Stimulated activated CD4-positive, alpha-beta T cell treated with anti-CD3 and anti-CD28 coated beads, Interleukin-4, amount 100 ng/mL, for 1 hour (primary cell): ENCODE measurements at regions not wholly inside any gene's neighbourhood (a gene's known extent, or its start where the extent isn't known, plus 50 kb on each side); places are given as distances from the start of the nearest gene placed in this dataset.

Experiments used
- DNase-seq: peaks from one replicate; pipeline ENCODE4 v3.0.0-alpha.2; 2020

DNA sequence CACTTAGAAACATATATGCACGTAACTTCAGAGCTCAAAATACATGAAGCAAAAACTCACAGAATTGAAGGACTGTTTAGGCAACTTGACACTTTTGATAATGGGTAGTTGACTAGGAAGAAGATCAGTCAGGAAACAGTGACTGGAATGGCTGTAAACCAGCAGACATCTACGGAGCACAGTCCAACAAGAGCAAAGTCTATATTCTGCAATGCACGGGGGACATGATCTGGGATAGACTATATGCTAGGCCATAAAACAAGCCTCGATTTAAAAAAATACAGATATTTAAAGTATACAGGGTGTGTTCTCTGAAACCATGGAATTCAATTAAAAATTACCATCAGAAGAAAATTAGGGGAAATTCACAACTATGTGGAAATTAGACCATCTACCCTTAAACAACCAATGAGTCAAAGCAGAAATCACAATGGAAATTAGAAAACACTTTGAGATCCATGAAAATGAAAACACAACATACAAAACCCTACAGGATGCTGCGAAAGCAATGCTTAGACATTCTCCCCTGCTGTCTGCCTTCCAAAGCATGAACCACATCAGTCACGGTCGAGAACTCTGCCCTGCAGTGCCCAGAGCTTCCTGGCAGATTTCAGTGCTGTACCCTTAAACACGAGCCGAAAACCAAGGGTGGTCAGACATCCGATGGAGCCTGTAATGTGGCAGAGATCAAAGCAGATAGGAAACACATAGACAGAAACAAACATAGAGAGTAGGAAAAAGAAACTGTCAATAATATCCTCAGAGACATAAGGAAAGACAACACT lies 651.9 kb upstream of the HS6ST1 start:
- no peak for DNase-seq

DNA sequence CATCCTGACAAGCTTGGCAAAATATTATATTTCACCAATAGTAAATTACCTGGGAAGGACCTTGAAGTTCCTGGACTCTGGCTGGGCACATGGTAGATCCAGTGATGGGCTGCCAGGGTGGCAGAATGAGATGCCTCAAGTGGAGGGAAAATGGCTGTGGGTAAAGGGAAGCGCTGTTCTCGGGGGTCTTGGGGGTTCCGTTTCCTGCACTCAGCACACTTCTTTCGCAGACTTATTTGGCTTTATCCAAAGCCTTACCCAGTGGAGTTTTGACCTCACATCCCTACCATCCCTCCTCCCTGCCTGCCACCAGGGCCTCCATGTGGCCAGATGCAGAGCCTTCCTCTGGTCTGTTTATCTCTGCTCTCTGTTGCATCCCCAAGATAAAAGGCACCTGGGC lies 654.9 kb upstream of the HS6ST1 start:
- DNase-seq: no peak

DNA sequence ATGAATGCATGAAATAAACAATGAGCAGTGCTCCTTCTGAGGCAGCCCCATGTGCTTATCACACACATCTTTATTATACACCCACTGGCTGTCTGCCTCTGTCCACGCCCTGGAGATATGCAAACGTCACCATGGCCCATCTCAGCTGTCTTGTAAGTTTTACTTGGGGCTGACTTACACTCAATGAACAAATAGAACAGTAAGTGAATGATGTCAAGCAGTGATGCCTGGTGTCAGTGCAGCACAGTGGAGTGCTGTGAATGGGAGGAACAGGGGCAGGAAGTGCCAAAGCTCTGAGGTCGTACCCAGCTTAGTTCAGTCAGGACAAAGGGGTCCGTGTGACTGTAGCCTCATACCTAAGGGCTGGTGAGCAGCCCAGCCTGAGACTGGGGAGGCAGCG lies 659.5 kb upstream of the HS6ST1 start:
- DNase-seq: no peak

DNA sequence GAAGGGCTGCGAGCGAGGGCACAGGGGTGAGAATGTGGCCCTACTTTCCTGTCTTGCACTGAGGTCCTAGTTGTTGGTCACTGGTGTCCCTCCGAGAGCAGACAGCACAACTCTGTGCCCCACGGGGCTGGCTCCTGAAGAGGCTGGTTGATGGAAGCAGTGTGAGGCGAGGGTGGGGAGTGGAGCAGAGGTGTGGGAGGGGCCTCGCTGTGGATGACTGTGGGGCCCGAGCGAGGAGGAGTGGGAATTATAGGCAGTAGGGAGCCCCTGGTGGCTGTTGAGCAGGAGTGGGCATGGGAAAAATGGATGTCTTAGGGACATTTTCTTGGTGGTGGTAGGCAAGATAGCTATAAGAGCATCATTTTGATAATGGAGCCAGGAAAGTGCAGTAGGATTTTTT lies 660.5 kb upstream of the HS6ST1 start:
- DNase-seq: no peak

DNA sequence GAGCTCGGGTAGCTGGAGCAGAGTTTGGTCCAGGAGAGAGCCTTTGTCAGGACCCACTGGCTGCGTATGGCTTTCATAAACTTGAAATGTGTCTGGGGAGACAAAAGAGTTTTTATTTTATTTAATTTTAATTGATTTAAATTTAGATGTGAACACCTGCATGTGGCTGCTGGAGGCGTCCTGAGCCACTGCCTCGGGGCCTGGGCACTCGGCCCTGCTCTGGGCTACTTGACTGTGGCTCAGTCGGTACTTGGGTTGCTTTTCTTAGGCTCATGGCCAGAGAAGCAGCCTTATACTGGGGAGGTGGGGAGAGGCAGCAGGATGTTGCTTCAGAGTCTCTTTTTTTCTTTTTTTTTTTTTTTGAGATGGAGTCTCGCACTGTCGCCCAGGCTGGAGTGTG lies 661.8 kb upstream of the HS6ST1 start:
- no peak for DNase-seq

DNA sequence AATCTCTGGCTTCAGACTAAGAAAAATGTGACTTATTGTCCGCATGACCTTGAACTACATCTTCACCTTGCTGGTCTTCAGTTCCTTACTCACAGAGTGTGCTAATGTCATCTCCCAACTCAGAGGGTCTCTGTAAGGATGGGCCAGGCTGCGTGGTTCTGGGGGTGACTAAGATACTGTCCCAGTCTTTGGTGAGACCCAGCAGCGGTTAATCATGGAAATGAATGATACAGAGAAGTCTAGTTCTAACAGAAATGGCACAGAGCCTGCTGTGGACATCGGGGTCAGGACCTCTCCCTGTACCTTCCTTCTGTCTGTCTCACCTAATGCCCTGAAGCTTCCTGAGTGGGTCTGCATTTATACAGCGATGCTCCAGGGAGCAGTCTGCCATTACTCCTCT lies 662.7 kb upstream of the HS6ST1 start:
- no peak for DNase-seq

DNA sequence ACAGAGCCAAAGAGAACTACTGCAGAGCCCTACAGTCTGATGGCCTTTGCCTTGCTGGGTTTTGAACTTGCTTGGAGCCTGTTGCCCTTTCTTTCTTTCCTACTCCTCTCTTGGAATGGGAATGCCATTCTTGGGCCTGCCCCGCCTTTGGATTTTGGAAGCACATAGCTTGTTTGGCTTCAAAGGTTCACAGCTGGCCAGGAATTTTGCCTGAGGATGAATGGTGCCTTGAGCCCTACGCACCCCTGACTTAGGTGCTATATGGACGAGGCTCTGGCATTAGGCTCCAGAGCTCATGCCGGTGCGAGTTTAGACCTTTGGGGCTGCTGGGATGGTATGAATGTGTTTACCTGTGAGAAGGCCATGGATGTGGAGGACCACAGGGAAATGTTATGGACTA lies 663.3 kb upstream of the HS6ST1 start:
- no peak for DNase-seq

DNA sequence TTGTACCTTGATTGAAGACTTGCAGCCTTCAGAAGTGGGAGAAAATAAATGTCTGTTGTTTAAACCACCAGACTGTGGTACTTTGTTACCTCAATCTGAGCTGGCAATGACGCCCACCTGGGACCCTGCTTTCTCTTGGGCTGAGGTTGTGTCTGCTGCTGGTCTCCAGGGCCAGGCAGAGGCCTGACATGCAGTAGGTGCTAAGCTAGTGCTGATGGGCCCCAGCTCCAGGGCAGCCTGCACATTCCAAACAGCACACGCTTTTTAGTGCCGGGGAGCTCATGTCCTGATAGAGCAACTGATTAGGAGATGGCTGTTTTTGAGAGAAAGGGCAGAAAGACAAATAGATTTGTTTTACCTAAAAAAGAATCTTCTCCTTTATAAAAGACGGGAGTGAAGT lies 664.0 kb upstream of the HS6ST1 start:
- DNase-seq: no peak

DNA sequence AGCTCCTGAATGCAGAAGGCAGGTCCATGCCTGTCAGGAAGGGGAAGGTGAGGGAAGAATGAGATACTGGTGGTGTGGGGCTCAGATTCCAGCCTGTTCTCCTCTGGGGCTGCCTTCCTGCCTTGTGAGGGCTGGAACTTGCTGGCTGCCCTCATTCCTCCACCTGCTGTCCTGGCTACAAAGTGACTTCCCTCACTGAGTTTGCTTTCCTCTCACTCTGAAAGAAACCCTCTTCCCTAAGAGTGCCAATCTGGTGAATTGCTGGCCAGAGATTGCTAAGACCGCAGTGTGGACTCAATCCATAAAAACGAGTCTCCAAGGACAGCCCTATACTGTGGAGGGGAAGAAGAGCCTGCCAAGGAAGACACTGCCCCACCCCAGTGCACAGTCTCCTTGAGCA lies 664.4 kb upstream of the HS6ST1 start:
- DNase-seq: no peak

DNA sequence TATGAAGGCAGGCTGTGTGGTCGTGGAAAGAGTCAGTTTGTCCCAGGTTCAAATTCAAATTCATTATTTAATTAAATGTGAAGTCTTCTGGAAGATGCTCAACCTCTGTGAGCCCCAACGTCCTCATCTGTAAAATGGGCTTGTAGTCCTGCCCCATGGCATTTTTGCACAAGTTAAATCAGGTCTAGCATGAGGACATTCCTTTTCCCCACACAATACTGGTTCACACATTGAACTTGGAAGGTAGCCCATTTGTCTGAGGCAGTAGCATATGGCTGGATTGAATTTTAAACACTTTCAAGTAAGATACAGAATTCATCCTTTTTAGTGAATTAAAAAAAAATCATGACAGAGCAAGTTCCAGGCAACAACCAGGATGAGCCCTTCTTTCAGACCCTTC lies 665.4 kb upstream of the HS6ST1 start:
- no peak for DNase-seq

DNA sequence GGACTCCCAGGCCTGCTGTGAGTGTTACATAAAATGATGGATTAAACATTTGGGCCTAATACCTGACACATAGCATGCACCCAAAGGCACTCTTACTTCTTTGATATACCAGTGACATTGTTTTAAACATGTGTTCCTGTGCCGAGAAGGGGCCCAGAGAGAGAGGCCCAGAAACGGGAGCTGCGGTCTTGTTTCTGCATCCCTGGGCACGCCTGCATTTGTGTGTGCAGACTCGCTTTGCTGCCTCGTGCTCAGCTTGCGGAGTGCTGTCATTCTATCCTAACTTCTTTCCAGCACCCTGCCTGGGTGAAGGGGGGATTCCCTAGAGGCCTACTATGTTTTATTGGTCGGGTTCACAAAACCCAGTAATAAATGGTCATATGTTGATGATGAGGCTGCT lies 666.2 kb upstream of the HS6ST1 start:
- no peak for DNase-seq

DNA sequence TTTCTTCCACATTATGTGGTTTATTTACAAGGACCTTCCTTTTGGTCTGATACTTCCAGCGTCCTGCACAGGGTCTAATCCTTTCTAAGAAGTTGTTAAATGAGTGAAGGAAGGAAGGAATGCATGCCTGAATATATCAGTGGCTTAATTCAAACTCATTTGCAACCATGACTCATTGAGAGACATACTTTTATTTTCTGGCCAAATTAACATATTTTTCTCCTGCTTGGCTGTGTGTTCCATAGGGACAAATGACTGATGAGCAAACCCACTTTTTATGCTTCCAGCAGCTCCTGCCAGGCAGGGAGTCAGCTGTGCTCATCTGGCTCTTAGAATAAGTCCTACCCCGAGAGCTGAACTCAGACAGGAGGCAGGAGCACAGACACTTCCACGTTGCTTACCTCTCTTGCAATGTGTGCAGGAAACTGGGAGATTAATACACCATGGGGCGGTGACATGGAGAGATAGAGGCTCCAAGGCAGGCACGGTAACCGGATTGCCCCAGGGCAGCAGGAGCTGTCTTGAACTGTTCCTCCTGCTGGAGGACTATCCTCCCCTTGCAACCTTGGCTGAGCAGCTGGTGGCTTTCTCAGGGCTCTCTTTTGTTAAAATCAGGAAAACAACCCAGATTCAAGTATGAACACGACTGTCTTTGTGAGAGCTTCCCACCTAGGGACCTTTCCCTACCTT lies 667.5 kb upstream of the HS6ST1 start:
- DNase-seq: no peak

DNA sequence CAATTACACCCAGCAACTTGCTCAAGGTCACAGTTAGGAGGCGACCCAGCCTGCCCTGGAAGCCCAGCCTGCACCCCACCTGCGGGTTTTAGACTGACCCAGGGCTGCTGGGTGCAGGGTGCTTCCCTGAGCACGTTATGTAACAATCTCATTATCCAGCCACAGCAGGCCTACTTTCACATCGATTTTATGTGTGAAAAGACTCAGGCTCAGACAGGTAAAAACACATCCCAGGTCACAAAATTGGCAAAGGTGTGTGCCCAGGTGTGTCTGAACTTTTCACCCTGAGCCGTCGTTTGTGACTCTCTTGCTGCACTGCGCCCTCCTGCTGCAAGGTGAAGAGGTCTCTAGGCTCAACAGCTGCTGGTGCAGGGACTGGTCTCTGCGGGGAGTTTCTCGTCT lies 668.2 kb upstream of the HS6ST1 start:
- DNase-seq: no peak

DNA sequence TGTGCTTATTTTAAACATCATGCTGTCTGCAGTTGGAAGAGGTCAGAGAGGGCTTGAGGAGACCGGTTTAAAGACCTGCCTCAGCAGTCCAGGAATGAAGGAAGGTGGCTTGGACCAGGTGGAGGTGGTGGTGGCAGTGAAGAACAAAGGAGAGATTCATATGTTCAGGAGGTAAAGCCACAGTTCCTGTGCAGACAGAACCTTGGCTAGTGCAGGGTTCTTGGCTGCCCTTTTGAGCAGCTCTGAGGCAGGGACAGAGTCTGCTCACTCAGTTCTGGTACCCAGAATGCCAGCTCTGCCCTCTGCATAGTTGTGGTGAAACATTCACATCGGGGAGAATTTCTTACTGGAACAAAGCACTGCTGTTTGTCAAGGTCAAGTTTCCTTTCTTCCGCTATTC lies 669.7 kb upstream of the HS6ST1 start:
- DNase-seq: no peak

DNA sequence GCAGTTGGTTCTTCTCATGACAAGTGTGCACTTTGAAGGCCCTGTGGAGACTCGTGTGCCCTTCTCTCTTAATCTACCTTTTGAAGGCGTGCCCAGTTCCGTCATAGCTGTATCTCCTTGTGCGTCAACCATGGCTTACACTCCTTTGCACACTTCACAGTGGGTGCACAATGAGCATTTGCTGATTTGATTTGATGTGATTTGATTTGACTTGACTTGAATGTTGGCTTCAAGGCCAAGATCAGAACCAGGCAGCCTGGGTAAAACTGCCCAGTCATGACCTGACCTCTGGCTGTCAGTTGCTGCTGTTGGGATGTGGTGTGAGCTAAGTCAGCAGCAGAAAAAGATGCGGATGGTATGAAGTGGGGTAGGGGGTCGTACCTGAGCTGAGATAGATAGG lies 670.3 kb upstream of the HS6ST1 start:
- no peak for DNase-seq

DNA sequence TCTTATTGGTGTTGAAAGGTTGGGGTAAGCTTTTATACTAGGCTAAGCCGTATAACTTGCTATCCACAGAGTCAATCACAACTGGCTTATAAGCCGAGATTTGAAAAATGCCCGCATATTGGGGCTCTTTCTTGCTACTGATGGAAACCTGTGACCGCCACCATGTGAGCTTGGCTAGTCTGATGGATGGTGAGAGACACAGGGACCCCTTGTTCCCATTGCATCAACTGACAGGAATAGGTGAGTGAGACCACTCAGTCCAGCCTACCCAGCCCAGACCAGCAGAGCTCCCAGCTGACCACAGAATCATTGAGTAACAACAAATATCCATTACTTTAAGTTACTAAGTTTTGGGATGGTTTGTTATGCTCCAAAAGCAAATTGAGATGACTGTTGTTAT lies 676.4 kb upstream of the HS6ST1 start:
- no peak for DNase-seq

DNA sequence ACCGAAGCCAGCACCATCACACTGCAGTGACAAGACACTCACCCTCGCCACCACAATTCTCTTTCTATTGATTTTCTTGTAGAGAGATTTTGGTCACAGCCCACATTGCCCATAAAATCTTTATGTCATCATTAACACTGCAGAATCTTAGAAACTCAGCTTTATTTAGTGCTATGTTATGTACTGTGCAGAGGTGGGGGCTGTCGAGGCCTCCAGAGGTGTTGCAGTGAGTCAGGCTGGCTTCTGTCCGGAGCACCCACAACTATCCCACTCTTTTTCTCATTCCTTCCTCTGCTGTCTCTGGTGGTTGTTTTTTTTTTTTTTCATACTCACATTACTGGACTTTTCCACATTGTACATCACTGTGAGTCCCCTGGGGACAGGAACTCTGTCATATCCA lies 677.4 kb upstream of the HS6ST1 start:
- DNase-seq: no peak

DNA sequence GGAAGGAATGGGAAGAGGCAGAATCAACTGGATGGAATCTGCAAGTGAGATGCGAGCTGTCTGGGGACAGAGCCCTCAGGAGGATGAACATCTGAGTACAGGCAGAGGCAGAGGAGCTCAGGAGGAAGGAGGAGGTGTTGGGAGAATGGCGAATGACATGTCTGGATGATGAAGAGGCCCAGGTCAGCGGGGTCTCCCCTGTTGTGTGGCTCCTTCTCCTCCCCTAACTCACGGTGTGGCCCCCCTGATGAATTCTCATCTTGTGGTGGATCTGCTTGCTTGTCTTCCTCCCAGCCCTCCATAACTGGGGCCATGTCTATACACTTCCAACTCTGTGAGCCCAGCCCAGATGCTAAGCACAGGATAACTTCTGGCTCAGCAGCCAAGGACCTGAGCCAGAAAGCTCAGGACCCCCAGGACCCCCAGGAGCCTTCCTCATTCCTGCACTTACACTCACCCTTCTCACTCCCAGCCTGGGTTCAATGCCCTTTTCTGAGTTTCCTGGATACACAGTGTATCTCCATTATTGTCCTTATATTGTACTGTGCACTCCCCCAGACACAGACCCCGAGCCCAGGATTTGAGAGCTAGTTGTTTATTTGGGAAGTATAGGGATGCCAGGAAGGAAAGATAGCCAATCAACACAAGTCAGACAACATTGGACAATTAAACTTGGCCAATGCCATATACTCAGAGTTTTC lies 678.6 kb upstream of the HS6ST1 start:
- DNase-seq: no peak

DNA sequence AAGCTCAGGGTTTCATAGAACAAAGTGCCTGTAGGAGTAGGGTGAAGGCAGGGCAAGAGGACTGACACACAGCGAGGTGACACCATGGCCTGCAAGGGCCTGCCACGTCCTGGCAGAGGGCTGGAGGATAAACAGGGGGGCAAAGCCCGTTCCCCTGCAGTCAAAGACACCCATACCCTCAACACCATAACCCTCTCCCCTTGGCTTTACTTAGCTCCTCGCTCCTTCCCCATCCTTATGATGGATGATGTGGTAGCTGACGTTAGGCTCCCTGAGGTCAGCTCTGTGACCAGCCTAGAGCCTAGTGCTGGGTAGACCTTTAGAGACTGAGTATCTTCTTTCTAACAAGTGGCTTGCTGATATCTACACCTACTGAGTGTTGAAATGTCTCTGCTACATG lies 683.3 kb upstream of the HS6ST1 start:
- DNase-seq: no peak

DNA sequence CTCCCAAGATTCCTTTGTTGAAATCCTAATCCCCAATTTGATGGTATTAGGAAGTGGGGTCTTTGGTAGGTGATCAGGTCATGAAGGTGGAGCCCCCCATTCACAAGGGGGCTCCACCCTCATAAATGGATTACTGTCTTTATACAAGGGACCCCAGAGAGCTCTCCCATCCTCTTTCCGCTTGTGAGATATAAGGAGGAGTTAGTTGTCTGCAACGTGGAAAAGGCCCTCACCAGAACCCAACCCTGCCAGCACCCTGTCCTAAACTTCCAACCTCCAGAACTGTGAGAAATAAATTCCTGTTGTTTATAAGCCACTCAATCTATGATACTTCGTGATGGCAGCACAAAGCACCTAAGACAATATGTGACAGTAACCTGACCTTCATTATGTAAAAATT lies 684.1 kb upstream of the HS6ST1 start:
- DNase-seq: no peak

DNA sequence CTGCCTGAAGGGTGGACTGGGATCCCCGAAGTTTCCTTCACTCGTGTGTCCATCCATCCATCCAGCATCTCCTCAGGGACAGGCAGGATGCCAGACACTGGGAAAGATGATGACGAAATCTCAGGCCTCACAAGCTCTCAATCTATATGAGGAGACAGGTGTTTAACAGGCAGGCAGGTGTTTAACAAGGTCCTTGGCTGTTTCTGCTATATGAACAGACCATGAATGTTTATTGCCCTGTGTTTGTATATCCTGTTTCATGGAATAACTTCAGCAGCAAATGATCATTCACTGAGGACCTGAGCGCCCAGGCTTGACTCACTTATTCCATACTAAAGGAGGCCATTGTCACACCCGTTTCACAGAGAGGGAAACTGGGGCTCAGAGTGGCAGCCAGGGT lies 685.8 kb upstream of the HS6ST1 start:
- DNase-seq: no peak

DNA sequence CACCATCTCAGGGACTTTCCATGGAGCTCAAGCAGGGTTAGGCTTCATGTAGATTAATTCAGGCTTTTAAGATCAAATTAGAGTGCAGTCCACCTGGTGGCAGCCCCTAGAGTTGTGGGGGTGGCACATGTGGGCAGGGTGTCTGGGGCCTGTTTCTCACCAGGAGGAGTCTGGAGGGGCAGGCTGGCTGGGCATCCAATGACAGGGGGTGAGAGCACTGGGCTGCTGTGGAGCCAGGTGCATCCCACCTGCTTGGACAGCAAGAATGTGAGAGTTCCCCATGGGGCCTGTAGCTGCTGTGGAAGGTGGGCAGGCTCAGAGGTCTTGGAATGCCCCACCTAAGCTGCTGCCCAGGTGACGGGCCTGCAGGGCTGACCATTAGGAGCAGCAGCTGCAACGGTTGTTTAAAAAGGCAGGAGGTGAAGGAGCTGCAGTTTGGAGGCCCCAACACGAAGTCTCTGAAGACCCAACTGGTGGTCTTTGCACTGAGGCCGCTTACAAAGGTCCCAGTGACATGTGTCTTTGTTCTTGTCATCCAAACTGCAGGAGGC lies 686.3 kb upstream of the HS6ST1 start:
- no peak for DNase-seq

DNA sequence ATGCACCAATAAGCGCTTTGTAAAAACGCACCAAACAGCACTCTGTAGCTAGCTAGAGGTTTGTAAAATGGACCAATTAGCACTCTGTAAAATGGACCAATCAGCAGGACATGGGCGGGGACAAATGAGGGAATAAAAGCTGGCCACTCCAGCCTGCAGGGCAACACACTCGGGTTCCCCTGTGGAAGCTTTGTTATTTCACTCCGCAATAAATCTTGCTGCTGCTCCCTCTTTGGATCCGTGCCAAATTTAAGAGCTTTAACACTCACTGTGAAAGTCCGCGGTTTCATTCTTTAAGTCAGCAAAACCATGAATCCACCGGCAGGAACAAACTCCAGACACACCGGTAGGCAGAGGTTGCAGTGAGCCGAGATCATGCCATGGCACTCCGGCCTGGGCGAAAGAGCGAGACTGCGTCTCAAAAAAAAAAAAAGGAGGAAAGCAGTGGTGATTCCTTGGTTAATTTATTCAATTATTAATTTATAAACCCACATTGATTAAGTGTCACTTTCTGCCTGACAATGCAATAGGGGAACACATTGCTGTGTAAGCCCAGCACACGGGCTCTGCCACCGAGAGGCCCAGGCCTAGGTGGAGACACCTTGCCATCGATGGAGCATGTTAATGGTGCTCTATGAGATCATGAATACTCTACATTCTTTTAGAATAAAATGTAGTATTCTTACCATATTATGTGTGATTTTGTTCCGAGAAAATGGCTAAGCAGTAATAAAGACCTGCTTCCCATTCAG lies 687.6 kb upstream of the HS6ST1 start:
- DNase-seq: no peak
